Astrocyte (in vitro differentiated cells and primary cell): ENCODE measurements at regions not wholly inside any gene's neighbourhood (a gene's known extent, or its start where the extent isn't known, plus 50 kb on each side); places are given as distances from the start of the nearest gene placed in this dataset.

Source experiments
- DNase-seq: peaks from one replicate; pipeline ENCODE4 v3.0.0-alpha.2; 2010; ENCODE audit warnings: low read depth
- FAIRE-seq: peaks from 2 replicates; lab custom pipeline; 2011; peaks lifted over from hg19 to GRCh38; lab: Jason Lieb, UNC
- H2AFZ ChIP-seq: 2 replicates; pipeline ENCODE4 v1.6.0; 2012; ENCODE audit warnings: low read depth, low read length, inconsistent platforms
- H3K27ac ChIP-seq: 2 replicates; pipeline ENCODE4 v1.5.1; 2011; ENCODE audit warnings: low read depth, low read length, inconsistent platforms
- H3K27me3 ChIP-seq: 2 replicates; pipeline ENCODE4 v1.6.0; 2011; ENCODE audit warnings: low read length, inconsistent platforms; ENCODE audit not compliant: insufficient read depth
- H3K36me3 ChIP-seq: 2 replicates; pipeline ENCODE4 v1.5.1; 2011; ENCODE audit warnings: low read length, inconsistent platforms; ENCODE audit not compliant: insufficient read depth
- H3K4me1 ChIP-seq: 2 replicates; pipeline ENCODE4 v1.5.1; 2011; ENCODE audit warnings: low read length, inconsistent platforms; ENCODE audit not compliant: insufficient read depth
- H3K4me2 ChIP-seq: 2 replicates; pipeline ENCODE4 v1.6.0; 2012; ENCODE audit warnings: low read length, inconsistent platforms
- H3K4me3 ChIP-seq: 2 replicates; pipeline ENCODE4 v1.5.1; 2011; ENCODE audit warnings: low read depth, mild to moderate bottlenecking, low read length, inconsistent platforms; ENCODE audit not compliant: insufficient read depth
- H3K79me2 ChIP-seq: 2 replicates; pipeline ENCODE4 v1.6.0; 2012; ENCODE audit warnings: mild to moderate bottlenecking, low read length, inconsistent platforms; ENCODE audit not compliant: insufficient read depth
- H3K9ac ChIP-seq: 2 replicates; pipeline ENCODE4 v1.6.0; 2012; ENCODE audit warnings: mild to moderate bottlenecking, low read length, inconsistent platforms
- H3K9me3 ChIP-seq: 2 replicates; pipeline ENCODE4 v1.5.1; 2012; ENCODE audit warnings: low read depth, mild to moderate bottlenecking, low read length, inconsistent platforms; ENCODE audit not compliant: insufficient read depth
- H4K20me1 ChIP-seq: 2 replicates; pipeline ENCODE4 v1.6.0; 2012; ENCODE audit warnings: low read length, inconsistent platforms; ENCODE audit not compliant: insufficient read depth
- H3K27ac Mint-ChIP-seq: one replicate; pipeline ENCODE4 v1.8.0; 2021; ENCODE audit warnings: mild to moderate bottlenecking, mixed read lengths; ENCODE audit not compliant: unreplicated experiment
- H3K27me3 Mint-ChIP-seq: one replicate; pipeline ENCODE4 v1.8.0; 2021; ENCODE audit warnings: low read depth, mixed read lengths; ENCODE audit not compliant: unreplicated experiment
- H3K36me3 Mint-ChIP-seq: one replicate; pipeline ENCODE4 v1.8.0; 2021; ENCODE audit warnings: low read depth, mixed read lengths; ENCODE audit not compliant: unreplicated experiment
- H3K4me1 Mint-ChIP-seq: one replicate; pipeline ENCODE4 v1.8.0; 2021; ENCODE audit warnings: low read depth, mixed read lengths; ENCODE audit not compliant: unreplicated experiment
- H3K4me3 Mint-ChIP-seq: one replicate; pipeline ENCODE4 v1.8.0; 2021; ENCODE audit warnings: mild to moderate bottlenecking, moderate library complexity, mixed read lengths; ENCODE audit not compliant: unreplicated experiment
- H3K9me3 Mint-ChIP-seq: one replicate; pipeline ENCODE4 v1.8.0; 2021; ENCODE audit warnings: mild to moderate bottlenecking, mixed read lengths; ENCODE audit not compliant: unreplicated experiment
- CTCF ChIP-seq: IDR thresholded peaks from 2 replicates; pipeline ENCODE4 v1.5.1; 2011; ENCODE audit warnings: low read depth, mild to moderate bottlenecking, inconsistent platforms, low read length, moderate library complexity; ENCODE audit not compliant: insufficient read depth
- EZH2 ChIP-seq: IDR thresholded peaks from 2 replicates; pipeline ENCODE4 v1.6.1; 2012; ENCODE audit warnings: mild to moderate bottlenecking, low read length, inconsistent platforms; ENCODE audit not compliant: insufficient read depth

GRCh38 chr12:78269620-78270019, 438.9 kb downstream of the NAV3 start:
- FAIRE-seq = no peak
- H3K79me2 ChIP-seq = no peaks in the 10 kb centered on the region

GRCh38 chr12:78271546-78271945, 440.9 kb downstream of the NAV3 start:
- FAIRE-seq (no peak), DNase-seq (peak; percentile 50)
- Mint-ChIP-seq H3K4me3 (no peak overlapping the region), H3K4me1 (no peaks in the 10 kb centered on the region), H3K36me3 (no peaks in the 10 kb centered on the region), H3K27ac (no peak overlapping the region), H3K27me3 (no peaks in the 10 kb centered on the region), H3K9me3 (no peaks in the 10 kb centered on the region)
- TF ChIP-seq EZH2 (no peak), CTCF (no peak)
- Histone ChIP-seq H3K79me2 (no peaks in the 10 kb centered on the region), H3K4me1 (no peaks in the 10 kb centered on the region), H3K27me3 (no peaks in the 10 kb centered on the region), H3K27ac (no peak overlapping the region), H2AFZ (no peak overlapping the region), H4K20me1 (no peaks in the 10 kb centered on the region), H3K36me3 (no peaks in the 10 kb centered on the region), H3K4me3 (no peak overlapping the region), H3K4me2 (no peak overlapping the region), H3K9ac (no peak overlapping the region), H3K9me3 (no peaks in the 10 kb centered on the region)

More at GRCh38 chr12:78269620-78270019, 438.9 kb downstream of the NAV3 start:
- H3K4me3 ChIP-seq = no peak overlapping the region
- H3K36me3 Mint-ChIP-seq = no peaks in the 10 kb centered on the region
- no peak overlapping the region for H3K27ac Mint-ChIP-seq
- TF ChIP-seq EZH2 (no peak), CTCF (no peak)
- no peak overlapping the region for H3K4me2 ChIP-seq
- H2AFZ ChIP-seq = no peak overlapping the region
- H3K4me3 Mint-ChIP-seq = no peak overlapping the region
- no peak overlapping the region for H3K27ac ChIP-seq
- no peak for DNase-seq
- H3K9me3 ChIP-seq = no peaks in the 10 kb centered on the region
- no peaks in the 10 kb centered on the region for H3K4me1 ChIP-seq
- no peaks in the 10 kb centered on the region for H3K36me3 ChIP-seq
- H4K20me1 ChIP-seq = no peaks in the 10 kb centered on the region
- no peaks in the 10 kb centered on the region for H3K27me3 Mint-ChIP-seq
- no peaks in the 10 kb centered on the region for H3K4me1 Mint-ChIP-seq
- H3K9me3 Mint-ChIP-seq = no peaks in the 10 kb centered on the region
- H3K27me3 ChIP-seq = no peaks in the 10 kb centered on the region
- no peak overlapping the region for H3K9ac ChIP-seq

GRCh38 chr12:78275886-78276285, 445.2 kb downstream of the NAV3 start:
- H3K4me2 ChIP-seq = no peak overlapping the region
- FAIRE-seq (no peak), DNase-seq (no peak)
- H2AFZ ChIP-seq = no peak overlapping the region
- H3K27me3 Mint-ChIP-seq = no peaks in the 10 kb centered on the region
- H3K9me3 Mint-ChIP-seq = peaks cover 2% of the 10 kb centered on the region
- H3K4me1 ChIP-seq = no peaks in the 10 kb centered on the region
- TF ChIP-seq CTCF (no peak), EZH2 (no peak)
- H4K20me1 ChIP-seq = no peaks in the 10 kb centered on the region
- no peak overlapping the region for H3K27ac Mint-ChIP-seq
- H3K9ac ChIP-seq = no peak overlapping the region
- H3K79me2 ChIP-seq = no peaks in the 10 kb centered on the region
- H3K27me3 ChIP-seq = no peaks in the 10 kb centered on the region
- H3K4me1 Mint-ChIP-seq = no peaks in the 10 kb centered on the region
- H3K36me3 Mint-ChIP-seq = no peaks in the 10 kb centered on the region
- H3K27ac ChIP-seq = no peak overlapping the region
- no peaks in the 10 kb centered on the region for H3K9me3 ChIP-seq
- H3K4me3 ChIP-seq = no peak overlapping the region
- H3K4me3 Mint-ChIP-seq = no peak overlapping the region
- no peaks in the 10 kb centered on the region for H3K36me3 ChIP-seq
